ENCODE measurements at regions not wholly inside any gene's neighbourhood (a gene's known extent, or its start where the extent isn't known, plus 50 kb on each side); places are given as distances from the start of the nearest gene placed in this dataset.

- TF ChIP-seq ZC3H13 (CRISPR knock-in tag; IDR thresholded peaks at IDR 0.05) (no peak), FOXA1 (IDR thresholded peaks at IDR 0.05) (peak; percentile 73), FOXA1 (CRISPR knock-in tag; IDR thresholded peaks at IDR 0.05) (peak; percentile 96), HOXD1 (CRISPR knock-in tag; IDR thresholded peaks at IDR 0.05) (peak; percentile 53; the same call in 1 of the 2 replicates), RXRB (CRISPR knock-in tag; IDR thresholded peaks at IDR 0.05; ENCODE audit: borderline replicate concordance) (peak; percentile 84), ZNF839 (CRISPR knock-in tag; IDR thresholded peaks at IDR 0.05; ENCODE audit: borderline replicate concordance) (no peak), TOE1 (CRISPR knock-in tag; IDR thresholded peaks at IDR 0.05) (no peak), ZBTB44 (CRISPR knock-in tag; IDR thresholded peaks at IDR 0.05) (no peak), ZNF564 (CRISPR knock-in tag; IDR thresholded peaks at IDR 0.05) (no peak), KDM5A (IDR thresholded peaks at IDR 0.05; ENCODE audit: borderline replicate concordance, low read length) (no peak), ZNF660 (CRISPR knock-in tag; IDR thresholded peaks at IDR 0.05; ENCODE audit: borderline replicate concordance, low read depth) (no peak), ZNF577 (CRISPR knock-in tag; IDR thresholded peaks at IDR 0.05; ENCODE audit: borderline replicate concordance, low read depth) (no peak), RAD21 (CRISPR knock-in tag; IDR thresholded peaks at IDR 0.05) (peak; percentile 20; the same call in 1 of the 2 replicates), MED13 (CRISPR knock-in tag; IDR thresholded peaks at IDR 0.05) (peak; percentile 46; the same call in 1 of the 2 replicates), TCF7 (IDR thresholded peaks at IDR 0.05; ENCODE audit: low read depth) (peak; percentile 69), ATF7 (IDR thresholded peaks at IDR 0.05) (no peak), ATF7 (CRISPR knock-in tag; IDR thresholded peaks at IDR 0.05) (no peak), ZNF761 (CRISPR knock-in tag; conservative IDR thresholded peaks at IDR 0.05) (peak; percentile 87), POLR2A (IDR thresholded peaks at IDR 0.05; ENCODE audit: insufficient read depth in 1 of 2, low read depth in 2 of 2, low read length in 2 of 2) (peak; percentile 33 to 55; a peak in 2 of 4 replicates), ZNF639 (CRISPR knock-in tag; conservative IDR thresholded peaks at IDR 0.05) (peak; percentile 54; the same call in 1 of the 2 replicates), AKNA (CRISPR knock-in tag; IDR thresholded peaks at IDR 0.05; ENCODE audit: borderline replicate concordance) (no peak), KDM2A (CRISPR knock-in tag; IDR thresholded peaks at IDR 0.05; ENCODE audit: borderline replicate concordance, low read depth) (peak; percentile 52; the same call in 1 of the 2 replicates), XBP1 (CRISPR knock-in tag; IDR thresholded peaks at IDR 0.05) (no peak), NR2F1 (CRISPR knock-in tag; IDR thresholded peaks at IDR 0.05) (no peak)
Observed at GRCh38 chr12:24069532-24070395, 120.3 kb upstream of the SOX5 start (continued).

Data from HepG2 (cell line).